ENCODE measurements at regions not wholly inside any gene's neighbourhood (a gene's known extent, or its start where the extent isn't known, plus 50 kb on each side); places are given as distances from the start of the nearest gene placed in this dataset.

DNA sequence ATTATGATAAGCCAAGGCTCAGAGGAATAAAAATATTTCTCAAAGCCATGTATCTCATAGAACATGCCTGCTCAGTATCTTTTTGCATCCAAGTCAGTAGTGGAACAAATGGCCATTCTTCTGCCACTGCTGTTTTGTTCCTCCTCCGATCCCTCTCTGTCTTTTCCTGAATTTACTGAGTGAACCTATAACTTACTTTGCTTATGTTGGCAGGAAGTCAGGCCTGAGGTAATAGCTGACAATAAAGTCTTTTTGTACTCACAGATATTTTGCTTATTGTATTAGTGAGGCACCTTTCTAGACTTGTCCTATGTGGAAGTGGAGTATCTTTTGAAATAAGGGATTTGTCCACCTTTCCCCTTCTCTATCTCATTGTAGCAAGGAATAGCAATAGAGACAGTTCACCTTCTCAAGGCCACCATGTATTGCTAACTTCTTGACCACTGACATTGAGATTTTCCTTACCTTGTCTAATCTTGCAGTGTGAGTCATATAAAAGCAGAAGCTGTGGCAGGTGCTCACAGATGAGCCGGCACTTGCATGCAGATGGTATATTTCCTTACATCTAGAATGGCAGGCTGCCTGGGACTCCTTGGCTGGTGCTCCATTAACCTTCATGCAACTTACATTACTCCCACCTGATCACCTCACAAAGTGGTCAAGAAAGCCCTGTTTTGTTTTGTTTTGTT is 68.2 kb downstream of the AGTR2 start:
- FAIRE-seq (peak; percentile 18), DNase-seq (ENCODE audit: low read depth) (peak; percentile 64)
- no peak overlapping the region for H3K4me3 ChIP-seq (ENCODE audit: low read depth, low read length)
- TF ChIP-seq, protein P1, sequence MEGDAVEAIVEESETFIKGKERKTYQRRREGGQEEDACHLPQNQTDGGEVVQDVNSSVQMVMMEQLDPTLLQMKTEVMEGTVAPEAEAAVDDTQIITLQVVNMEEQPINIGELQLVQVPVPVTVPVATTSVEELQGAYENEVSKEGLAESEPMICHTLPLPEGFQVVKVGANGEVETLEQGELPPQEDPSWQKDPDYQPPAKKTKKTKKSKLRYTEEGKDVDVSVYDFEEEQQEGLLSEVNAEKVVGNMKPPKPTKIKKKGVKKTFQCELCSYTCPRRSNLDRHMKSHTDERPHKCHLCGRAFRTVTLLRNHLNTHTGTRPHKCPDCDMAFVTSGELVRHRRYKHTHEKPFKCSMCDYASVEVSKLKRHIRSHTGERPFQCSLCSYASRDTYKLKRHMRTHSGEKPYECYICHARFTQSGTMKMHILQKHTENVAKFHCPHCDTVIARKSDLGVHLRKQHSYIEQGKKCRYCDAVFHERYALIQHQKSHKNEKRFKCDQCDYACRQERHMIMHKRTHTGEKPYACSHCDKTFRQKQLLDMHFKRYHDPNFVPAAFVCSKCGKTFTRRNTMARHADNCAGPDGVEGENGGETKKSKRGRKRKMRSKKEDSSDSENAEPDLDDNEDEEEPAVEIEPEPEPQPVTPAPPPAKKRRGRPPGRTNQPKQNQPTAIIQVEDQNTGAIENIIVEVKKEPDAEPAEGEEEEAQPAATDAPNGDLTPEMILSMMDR (IDR thresholded peaks at IDR 0.05; ENCODE audit: insufficient read depth, low read length, severe bottlenecking), result no peak
- H3K36me3 ChIP-seq (ENCODE audit: control insufficient read depth, insufficient read depth, low read length), result no peaks in the 10 kb centered on the region
- H3K27me3 ChIP-seq (ENCODE audit: control insufficient read depth, insufficient read depth, low read length), result no peaks in the 10 kb centered on the region

DNA sequence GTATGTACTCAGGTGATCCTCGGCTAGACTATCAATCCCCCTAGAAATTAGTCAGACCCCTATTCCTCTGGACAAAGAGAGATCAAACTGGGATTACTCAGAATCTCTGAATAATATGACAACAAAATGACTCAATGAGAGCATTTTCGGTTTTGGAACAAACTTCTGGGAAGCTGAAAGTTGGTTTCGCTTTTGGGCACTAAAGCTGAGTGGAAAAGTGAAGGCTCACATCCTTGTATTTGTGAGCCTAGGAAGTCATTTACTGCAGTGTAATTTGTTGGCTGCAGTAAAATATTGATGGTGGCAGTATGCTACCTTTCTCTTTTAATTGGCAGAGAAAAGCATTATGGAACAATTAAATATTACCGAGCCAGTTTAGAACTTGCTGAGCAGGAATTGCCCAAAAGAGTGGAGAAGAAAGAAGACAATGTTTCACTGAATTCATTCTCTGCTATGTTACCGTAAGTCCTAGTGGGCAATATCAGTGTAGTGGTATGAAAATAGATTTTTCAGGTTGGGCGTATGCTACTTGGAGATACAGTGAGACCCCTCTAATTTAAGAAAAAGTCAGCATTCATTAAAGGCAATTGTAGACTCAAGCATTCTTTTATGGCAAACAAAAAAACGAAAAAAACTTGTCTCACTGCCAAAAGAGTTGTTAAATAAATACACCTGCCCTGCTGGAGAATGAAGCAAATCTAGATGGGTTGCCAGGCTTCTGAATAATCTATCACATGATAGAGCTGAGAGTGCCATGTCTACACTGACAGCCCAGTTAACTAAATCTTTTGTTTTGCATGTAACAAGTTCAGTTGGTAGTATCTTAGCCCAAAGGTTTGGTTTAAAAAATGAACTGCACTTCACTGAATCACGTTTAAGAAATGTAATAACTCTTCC is 69.6 kb downstream of the AGTR2 start:
- H3K27me3 ChIP-seq (ENCODE audit: control insufficient read depth, insufficient read depth, low read length), result no peaks in the 10 kb centered on the region
- peak overlapping the region; percentile 10 for H3K4me3 ChIP-seq (ENCODE audit: low read depth, low read length)
- FAIRE-seq (no peak), DNase-seq (ENCODE audit: low read depth) (peak; percentile 83)
- TF ChIP-seq, protein P1 (IDR thresholded peaks at IDR 0.05; ENCODE audit: insufficient read depth, low read length, severe bottlenecking), result no peak
- no peaks in the 10 kb centered on the region for H3K36me3 ChIP-seq (ENCODE audit: control insufficient read depth, insufficient read depth, low read length)

DNA sequence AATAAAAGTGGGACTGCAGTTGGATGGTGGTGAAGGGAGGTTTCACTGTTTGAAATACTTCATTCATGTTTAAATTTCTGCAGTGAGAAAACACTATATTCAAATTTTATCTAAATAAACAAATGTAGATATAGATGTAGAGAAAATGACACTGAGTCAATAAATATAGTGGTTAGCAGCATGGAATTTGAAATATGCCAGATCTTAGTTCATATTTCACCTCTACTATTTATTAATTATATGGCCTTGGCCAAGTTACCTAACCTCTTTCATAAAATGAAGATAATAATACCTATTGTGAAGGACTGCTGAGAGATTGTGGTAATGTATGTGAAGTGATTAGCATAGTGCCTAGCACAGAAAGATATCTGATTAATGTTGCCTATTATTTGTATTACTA is 70.5 kb downstream of the AGTR2 start:
- H3K4me3 ChIP-seq (ENCODE audit: low read depth, low read length), result no peak overlapping the region
- DNase-seq (ENCODE audit: low read depth) (no peak), FAIRE-seq (no peak)
- H3K36me3 ChIP-seq (ENCODE audit: control insufficient read depth, insufficient read depth, low read length), result no peaks in the 10 kb centered on the region
- no peaks in the 10 kb centered on the region for H3K27me3 ChIP-seq (ENCODE audit: control insufficient read depth, insufficient read depth, low read length)
- TF ChIP-seq, protein P1 (IDR thresholded peaks at IDR 0.05; ENCODE audit: insufficient read depth, low read length, severe bottlenecking), result no peak

DNA sequence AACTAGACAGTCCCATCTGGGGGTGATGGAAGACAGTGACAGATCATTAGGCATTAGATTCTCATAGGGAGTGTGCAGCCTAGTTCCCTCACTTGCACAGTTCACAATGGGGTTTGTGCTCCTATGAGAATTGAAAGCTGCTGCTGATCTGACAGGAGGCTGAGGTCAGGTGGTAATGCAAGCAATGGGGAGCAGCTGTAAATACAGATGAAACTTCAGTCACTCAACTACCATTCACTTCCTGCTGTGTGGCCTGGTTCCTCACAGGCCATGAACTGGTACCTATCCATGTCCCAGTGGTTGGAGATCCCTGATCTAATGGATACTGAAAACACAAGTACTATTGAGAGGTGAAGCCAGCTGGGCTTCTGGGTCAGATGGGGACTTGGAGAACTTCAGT is 72.5 kb downstream of the AGTR2 start:
- Histone ChIP-seq H3K36me3 (ENCODE audit: control insufficient read depth, insufficient read depth, low read length) (no peaks in the 10 kb centered on the region), H3K27me3 (ENCODE audit: control insufficient read depth, insufficient read depth, low read length) (no peaks in the 10 kb centered on the region), H3K4me3 (ENCODE audit: low read depth, low read length) (no peak overlapping the region)
- TF ChIP-seq, protein P1 (IDR thresholded peaks at IDR 0.05; ENCODE audit: insufficient read depth, low read length, severe bottlenecking), result no peak
- DNase-seq (ENCODE audit: low read depth) (no peak), FAIRE-seq (no peak)

DNA sequence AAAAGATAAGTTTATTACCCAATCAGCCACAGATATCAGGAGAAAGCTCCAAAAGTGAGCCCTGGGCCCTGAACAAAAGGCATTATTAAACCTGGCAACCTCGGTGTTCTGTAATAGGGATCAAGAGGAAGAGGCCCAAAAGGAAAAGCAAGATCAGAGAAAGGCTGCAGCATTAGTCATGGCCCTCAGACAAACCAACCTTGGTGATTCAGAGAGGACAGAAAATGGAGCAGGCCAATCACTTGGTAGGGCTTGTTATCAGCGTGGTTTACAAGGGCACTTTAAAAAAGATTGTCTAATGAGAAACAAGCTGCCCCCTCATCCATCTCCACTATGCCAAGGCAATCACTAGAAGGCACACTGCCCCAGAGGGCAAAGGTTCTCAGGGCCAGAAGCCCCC is 75.7 kb downstream of the AGTR2 start:
- TF ChIP-seq, protein P1 (IDR thresholded peaks at IDR 0.05; ENCODE audit: insufficient read depth, low read length, severe bottlenecking), result no peak
- no peaks in the 10 kb centered on the region for H3K27me3 ChIP-seq (ENCODE audit: control insufficient read depth, insufficient read depth, low read length)
- H3K36me3 ChIP-seq (ENCODE audit: control insufficient read depth, insufficient read depth, low read length), result no peaks in the 10 kb centered on the region
- H3K4me3 ChIP-seq (ENCODE audit: low read depth, low read length), result no peak overlapping the region
- DNase-seq (ENCODE audit: low read depth) (peak; percentile 55), FAIRE-seq (no peak)
